CMK (cell line): ENCODE measurements at regions not wholly inside any gene's neighbourhood (a gene's known extent, or its start where the extent isn't known, plus 50 kb on each side); places are given as distances from the start of the nearest gene placed in this dataset.
"Not testable (repeated sequence)": the region's sequence is repeated elsewhere in the genome, so short reads cannot be mapped to it uniquely, and the experiment has no call there.

Experiments
- DNase-seq: peaks from one replicate; pipeline ENCODE4 v3.0.0-alpha.2; 2010; ENCODE audit warnings: low read depth

DNA sequence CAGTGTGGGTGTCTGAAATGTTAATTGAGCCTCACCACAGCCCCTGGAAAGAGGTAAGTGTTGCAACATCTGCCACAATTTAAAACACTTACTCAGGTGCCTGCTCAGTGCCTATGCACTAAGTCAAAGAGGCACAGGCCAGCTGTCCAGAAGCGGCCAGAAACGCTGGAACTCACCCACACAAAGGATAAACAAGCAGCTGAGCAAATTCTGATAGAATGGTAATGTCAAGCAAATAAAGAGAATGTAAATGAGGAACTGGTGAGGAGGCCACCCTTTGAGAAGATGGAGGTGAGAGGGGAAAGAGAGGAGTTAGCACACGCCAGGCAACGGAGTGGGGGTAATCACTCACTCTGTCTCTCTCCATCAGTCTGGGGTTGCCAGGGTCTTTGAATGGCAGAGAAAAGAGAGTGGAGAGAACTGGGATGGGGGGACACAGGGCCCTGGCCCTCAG lies 67.7 kb upstream of the SERP2 start:
- no peak for DNase-seq

DNA sequence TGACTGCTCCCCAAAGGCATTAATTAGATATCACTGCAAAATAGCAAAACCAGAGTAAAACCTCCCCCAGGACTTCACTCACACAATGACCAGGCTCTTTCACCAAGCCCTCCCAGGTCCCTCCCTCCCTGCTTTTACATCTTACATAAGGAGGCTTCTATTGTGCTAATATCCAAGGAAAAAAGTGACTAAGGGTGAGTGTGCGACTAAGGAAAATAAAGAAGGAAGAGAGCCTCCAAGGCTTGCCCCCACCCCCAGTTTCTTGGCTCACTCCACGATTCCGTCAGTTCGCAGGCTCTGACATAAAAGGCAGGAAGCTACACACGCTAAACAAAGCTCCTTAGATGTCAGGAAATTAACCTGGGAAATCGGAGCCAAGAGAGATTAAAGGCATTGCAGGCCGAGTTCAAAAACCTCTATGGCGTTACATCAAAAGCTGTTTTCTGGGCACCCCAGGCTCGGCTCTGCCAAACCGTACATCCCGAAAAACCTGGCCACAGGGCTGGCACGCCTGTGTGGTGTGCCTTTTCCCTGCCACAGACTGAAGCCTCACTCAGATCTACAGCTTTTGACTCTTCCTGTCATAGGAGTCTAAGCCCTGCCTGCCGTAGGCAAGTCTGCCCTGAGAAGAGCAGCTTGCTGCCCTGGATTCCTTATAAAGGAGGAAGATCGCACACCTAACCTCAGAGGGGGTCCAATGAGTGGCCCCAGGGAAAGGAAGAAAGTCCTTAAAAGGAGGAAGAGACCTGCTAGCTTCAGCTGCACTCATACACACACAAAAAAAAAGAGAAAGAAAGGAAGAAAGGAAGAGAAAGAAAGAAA lies 67.0 kb upstream of the SERP2 start:
- DNase-seq = no peak

DNA sequence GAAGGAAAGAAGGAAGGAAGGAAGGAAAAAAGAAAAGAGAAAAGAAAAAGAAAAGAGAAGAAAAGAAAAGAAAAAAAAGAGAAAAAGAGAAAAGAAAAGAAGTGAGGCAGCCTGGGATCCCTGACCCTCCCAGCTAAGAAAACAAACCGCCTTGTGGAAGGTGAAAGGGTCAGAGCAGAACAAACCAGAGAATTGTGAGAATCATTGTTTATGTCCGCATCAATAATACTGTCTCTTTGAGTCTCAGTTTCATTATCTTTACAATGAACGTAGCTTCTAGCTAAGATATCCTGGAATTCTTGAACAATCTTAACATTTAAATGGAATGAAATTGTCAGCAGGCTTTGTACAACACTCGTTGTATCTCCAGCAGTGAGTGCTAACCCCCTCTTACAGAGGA lies 66.4 kb upstream of the SERP2 start:
- DNase-seq = no peak

- no peak for DNase-seq
Measured at GRCh38 chr13:44307844-44308243, 65.8 kb upstream of the SERP2 start.

GRCh38 chr13:44308352-44308751 lies 65.3 kb upstream of the SERP2 start:
- DNase-seq = no peak

DNA sequence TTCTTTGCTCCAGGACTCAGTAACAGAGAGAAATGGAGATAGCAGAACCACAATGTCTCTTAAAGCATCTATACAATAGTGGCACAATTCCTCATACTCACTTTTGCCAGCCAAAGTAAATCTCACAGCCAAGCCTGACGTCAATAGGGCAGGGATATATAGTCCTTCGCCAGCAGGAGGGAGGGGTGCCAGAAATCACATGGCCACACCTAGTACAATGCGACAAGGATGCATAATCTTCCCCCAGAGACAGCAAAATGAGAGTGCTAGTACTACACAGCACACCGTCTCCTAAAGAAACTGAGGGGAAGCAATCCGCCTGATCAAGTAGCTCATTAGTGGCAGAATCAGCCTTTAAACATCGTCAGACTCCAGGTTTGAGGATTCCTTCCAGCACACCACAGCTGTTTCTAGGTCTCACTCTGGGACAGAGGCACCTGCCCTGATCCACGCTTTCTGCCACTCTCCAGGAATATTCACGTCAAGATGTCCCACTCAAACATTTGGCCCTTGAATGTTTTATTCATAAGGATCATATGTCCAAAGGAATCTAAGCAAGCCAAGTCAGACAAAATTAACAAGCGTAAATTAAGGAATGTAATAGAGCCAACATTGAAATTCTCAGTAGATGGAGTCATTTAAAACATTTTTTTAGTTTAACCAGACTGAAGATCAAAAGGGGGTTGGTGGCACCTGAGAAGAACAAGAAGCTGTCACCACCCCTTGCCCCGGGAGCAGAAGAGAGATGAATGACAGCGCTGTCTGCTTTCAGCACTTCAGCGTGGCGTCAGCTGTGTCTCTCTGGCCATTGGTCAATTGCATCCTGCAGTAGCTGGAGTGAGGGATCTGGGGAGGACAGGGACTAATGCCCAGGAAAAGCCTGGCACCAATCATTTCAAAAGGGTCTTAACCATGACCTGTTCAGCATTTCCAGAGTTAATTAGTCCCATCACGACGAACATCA lies 63.5 kb upstream of the SERP2 start:
- DNase-seq = no peak

DNA sequence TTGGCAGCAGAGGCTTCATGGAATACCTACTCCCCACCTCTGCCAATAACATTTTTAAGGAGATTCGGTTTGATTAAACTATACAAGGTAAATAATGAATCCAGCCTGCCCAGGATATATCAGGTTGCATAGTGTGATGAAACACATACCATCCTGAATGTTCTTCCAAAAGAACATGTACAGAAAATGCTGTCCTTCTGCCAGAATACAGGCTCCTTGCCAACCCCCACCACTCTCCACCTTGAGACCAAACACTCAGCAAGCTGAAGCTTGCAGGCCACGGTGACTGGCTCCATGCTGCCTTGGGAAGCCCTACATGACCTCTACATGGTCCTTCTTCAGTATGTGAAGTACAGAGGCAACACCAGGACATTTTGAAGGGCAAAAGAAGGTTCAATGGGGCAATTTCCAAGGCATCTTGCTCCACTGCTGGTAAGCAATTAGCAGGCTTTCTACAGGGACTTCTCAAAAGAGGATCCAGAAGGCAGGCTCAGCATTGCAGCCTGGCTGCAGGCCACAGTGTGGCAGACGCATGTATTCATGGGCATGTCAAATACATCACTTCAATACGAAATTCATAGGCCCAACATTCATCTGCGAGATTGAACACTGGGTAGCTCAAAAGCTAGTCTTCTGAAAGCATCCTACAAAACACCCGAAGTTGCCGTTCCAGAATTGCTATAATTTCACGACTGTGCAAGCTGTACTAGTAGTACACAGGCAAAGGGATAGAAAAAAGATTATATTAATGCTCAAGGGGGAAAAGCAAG lies 62.4 kb upstream of the SERP2 start:
- DNase-seq = no peak

- DNase-seq = no peak
Measured at GRCh38 chr13:44312131-44312530, 61.5 kb upstream of the SERP2 start.

DNA sequence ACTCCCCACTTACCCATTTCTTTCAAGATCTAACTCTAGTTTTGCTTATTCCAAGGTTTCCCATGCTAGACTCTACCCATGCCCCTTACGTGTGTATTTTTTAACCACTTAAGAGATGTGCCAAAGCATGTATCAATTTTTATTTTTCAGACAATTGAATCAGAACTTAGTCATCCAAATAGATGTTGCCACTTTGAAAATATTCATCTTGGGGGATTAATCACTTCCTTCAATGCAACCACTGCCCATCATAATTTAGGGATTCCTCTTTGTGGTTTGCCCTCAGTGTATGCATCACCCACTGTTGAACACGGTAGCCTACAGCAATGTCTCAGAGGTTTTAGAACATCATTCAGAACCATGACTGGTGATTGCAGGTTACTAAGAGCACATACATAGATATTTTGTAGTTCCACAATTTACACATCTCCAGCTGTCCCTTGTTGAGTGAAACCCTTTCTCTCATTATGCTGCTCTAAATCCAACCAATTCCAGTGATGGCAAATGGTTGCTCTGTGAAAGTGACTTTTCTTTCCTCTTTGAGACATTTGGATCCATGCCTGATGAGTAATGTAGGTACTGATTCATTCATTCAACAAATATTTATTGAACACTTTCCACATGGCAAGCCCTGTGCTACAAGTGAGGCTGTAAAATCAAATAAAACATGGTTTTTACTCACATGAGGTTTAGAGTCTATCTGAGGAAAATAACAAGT lies 60.6 kb upstream of the SERP2 start:
- DNase-seq = no peak

GRCh38 chr13:44313674-44314073 lies 60.0 kb upstream of the SERP2 start:
- no peak for DNase-seq

DNA sequence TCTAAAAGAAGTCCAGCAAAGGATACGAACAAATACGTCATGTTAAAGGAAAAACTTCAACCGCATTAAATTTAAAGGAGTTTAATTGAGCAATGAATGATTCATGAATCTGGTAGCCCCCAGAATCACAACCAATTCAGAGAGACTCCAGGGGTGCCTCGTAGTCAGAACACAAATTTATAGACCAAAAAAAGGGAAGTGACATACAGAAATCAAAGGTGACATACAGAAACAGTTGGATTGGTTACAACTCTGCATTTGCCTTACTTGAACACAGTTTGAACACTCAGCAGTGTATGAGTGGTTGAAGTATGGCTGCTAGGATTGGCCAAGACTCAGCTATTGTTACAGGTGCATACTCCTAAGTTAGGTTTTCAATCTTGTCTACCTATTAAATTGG lies 59.5 kb upstream of the SERP2 start:
- DNase-seq = not testable (repeated sequence)

- DNase-seq = no peak
Measured at GRCh38 chr13:44317752-44318151, 55.9 kb upstream of the SERP2 start.

DNA sequence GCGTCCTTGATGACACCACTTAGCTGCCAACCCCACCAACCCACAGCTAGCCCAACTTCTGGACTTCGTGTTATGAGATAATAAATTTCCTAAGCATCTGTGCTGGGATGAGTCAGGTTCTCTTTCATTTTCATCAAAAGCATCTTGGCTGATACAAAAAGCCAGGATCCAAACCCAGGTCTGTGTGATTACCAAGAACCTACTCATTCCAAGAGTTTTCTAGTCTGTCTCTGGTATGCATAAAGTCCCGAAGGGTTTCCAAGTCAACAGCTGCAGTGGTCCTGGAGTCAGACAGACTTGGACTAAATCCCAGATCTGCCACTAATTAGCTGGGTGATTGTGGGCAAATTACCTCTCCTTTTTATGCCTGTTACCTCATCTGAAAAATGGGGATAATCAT lies 55.5 kb upstream of the SERP2 start:
- no peak for DNase-seq

- no peak for DNase-seq
Measured at GRCh38 chr13:44320611-44321010, 53.0 kb upstream of the SERP2 start.

DNA sequence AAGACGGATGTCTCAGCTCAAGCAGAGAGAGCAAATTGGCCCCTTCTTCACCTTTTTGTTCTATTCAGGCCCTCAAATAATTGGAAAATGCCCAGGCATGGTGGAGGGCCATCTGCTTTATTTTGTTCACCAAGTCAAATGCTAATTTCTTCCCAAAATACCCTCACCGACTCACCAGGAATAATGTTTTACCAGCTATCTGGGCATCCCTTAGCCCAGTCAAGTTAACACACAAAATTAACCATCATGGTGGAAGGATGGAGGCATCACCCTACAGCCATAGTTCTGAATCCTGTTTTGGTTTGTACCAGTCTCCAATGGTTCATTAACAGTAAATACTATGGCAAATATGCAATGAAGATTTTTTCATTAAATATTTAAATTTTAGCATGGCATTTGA lies 51.7 kb upstream of the SERP2 start:
- DNase-seq = no peak

GRCh38 chr13:44322928-44323327 lies 50.7 kb upstream of the SERP2 start:
- DNase-seq = no peak

DNA sequence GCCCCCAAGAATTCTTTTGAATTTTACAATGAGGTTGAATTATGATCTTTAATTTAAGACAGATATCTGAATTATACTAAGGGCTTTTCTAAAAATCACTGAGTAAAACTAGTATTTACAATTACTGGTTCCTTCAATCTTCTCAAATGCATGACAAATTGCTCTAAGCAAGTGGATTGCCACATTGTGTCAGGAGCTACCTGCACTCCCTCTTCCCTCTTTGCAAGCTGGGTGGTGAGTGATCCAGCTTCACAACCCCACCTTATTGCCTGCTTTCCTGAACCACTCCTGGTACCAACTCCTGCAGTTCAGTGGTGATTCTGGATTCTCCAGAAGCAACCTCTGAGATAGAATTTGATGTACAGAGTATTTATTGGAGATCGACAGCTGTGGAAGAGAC lies 49.9 kb upstream of the SERP2 start:
- no peak for DNase-seq
